NCI-H748 (cell line): ENCODE measurements at regions not wholly inside any gene's neighbourhood (a gene's known extent, or its start where the extent isn't known, plus 50 kb on each side); places are given as distances from the start of the nearest gene placed in this dataset.

Source experiments
- DNase-seq: peaks from one replicate; lab custom pipeline; 2025; ENCODE audit not compliant: unreplicated experiment; lab: John Stamatoyannopoulos, UW

- no peak for DNase-seq
Measured at GRCh38 chr1:83689921-83690868, 308.7 kb downstream of the TTLL7 start.

- DNase-seq, result peak; percentile 21
Measured at GRCh38 chr1:83682132-83682531, 316.8 kb downstream of the TTLL7 start.

GRCh38 chr1:83676106-83676505 is 322.8 kb downstream of the TTLL7 start:
- no peak for DNase-seq

- DNase-seq, result no peak
Measured at GRCh38 chr1:83673312-83673711, 325.6 kb downstream of the TTLL7 start.

- DNase-seq, result no peak
Measured at GRCh38 chr1:83671586-83671985, 327.3 kb downstream of the TTLL7 start.

GRCh38 chr1:83670909-83671565 is 327.9 kb downstream of the TTLL7 start:
- DNase-seq, result no peak

- DNase-seq, result no peak
Measured at GRCh38 chr1:83641796-83642443, 357.0 kb downstream of the TTLL7 start.

- DNase-seq, result no peak
Measured at GRCh38 chr1:83641206-83641658, 357.7 kb downstream of the TTLL7 start.

- DNase-seq, result no peak
Measured at GRCh38 chr1:83639785-83640184, 359.1 kb downstream of the TTLL7 start.

GRCh38 chr1:83637586-83637985 is 361.3 kb downstream of the TTLL7 start:
- no peak for DNase-seq

GRCh38 chr1:83637009-83637408 is 361.9 kb downstream of the TTLL7 start:
- DNase-seq, result no peak

GRCh38 chr1:83632906-83633305 is 366.0 kb downstream of the TTLL7 start:
- no peak for DNase-seq

- no peak for DNase-seq
Measured at GRCh38 chr1:83631851-83632250, 367.1 kb downstream of the TTLL7 start.

GRCh38 chr1:83627045-83627444 is 371.9 kb downstream of the TTLL7 start:
- DNase-seq, result no peak

- DNase-seq, result peak; percentile 83
Measured at GRCh38 chr1:83626603-83627002, 372.3 kb downstream of the TTLL7 start.

GRCh38 chr1:83625646-83626045 is 373.3 kb downstream of the TTLL7 start:
- no peak for DNase-seq

GRCh38 chr1:83620016-83620415 is 378.9 kb downstream of the TTLL7 start:
- DNase-seq, result no peak

GRCh38 chr1:83619170-83619896 is 379.6 kb downstream of the TTLL7 start:
- peak; percentile 42 for DNase-seq

GRCh38 chr1:83617883-83618282 is 381.0 kb downstream of the TTLL7 start:
- no peak for DNase-seq

GRCh38 chr1:83615370-83615769 is 383.6 kb downstream of the TTLL7 start:
- no peak for DNase-seq

- DNase-seq, result no peak
Measured at GRCh38 chr1:83606416-83606955, 392.4 kb downstream of the TTLL7 start.
